Keratinocyte (primary cell): ENCODE measurements at regions not wholly inside any gene's neighbourhood (a gene's known extent, or its start where the extent isn't known, plus 50 kb on each side); places are given as distances from the start of the nearest gene placed in this dataset.

Experiments used
- CTCF ChIP-seq, 3 experiments: IDR thresholded peaks in 1 of 3; conservative IDR thresholded peaks in 1 of 3; optimal IDR thresholded peaks in 1 of 3; 2 replicates in 2 of 3; 3 replicates in 1 of 3; pipeline versions ENCODE3 to v1.5.1; 2011; ENCODE audit warnings: low read length in 3 of 3, mild to moderate bottlenecking in 3 of 3, moderate library complexity in 2 of 3, control low read depth in 1 of 3, inconsistent platforms in 1 of 3; ENCODE audit not compliant: insufficient read depth in 2 of 3; ENCODE audit errors: extremely low read depth in 1 of 3
- EZH2 ChIP-seq: IDR thresholded peaks from one replicate; pipeline ENCODE4 v1.6.1; 2012; ENCODE audit warnings: inconsistent platforms, mild to moderate bottlenecking, low read length, moderate library complexity

DNA sequence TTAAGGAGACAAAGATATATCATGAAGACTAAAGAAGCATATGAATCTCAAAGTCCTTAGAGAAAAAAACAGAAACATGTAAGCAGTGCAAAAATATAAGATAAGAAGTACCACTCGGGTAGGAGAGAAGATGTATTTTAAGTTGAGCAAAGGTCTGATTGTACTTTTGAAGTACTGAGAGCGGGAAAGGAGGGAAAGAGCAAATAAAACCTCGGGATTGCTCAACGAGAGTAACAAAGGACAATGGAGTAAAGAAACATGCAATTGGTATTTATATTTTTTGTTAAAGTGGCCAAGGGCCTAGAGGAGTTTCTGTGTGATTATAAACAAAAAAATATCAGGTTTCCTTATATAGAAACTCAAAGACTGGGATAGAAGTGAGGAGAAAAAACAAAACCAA, 251.9 kb downstream of the LNPK start:
- TF ChIP-seq EZH2: no peak
- no peak for TF ChIP-seq CTCF (optimal IDR thresholded peaks at IDR 0.05 in 1 of 3, IDR thresholded peaks at IDR 0.05 in 1 of 3, conservative IDR thresholded peaks at IDR 0.05 in 1 of 3; ENCODE audit: extremely low read depth in 1 of 3, insufficient read depth in 2 of 3, low read length in 3 of 3)
